Spleen (tissue), 11 donors: ENCODE measurements at regions not wholly inside any gene's neighbourhood (a gene's known extent, or its start where the extent isn't known, plus 50 kb on each side); places are given as distances from the start of the nearest gene placed in this dataset.

Experiments used
- DNase-seq: peaks from one replicate; pipeline ENCODE4 v3.0.0-alpha.2; 2020
- H3K27ac ChIP-seq, 8 donors: fragments of 200-600 bp; sonication (generic) in 7 of 8; 1 replicate in 4 of 8; 2 replicates in 4 of 8; pipeline versions ENCODE4 v1.5.0 to v1.8.0; 2016 to 2021; ENCODE audit warnings: inconsistent platforms in 4 of 8, mild to moderate bottlenecking in 4 of 8, moderate library complexity in 1 of 8
- H3K27me3 ChIP-seq, 7 donors: fragments of 200-600 bp; sonication (generic) in 6 of 7; replicated peaks in 1 of 7; 1 replicate in 4 of 7; 2 replicates in 3 of 7; pipeline versions ENCODE4 v1.5.0 to v1.8.0; 2016 to 2021; ENCODE audit warnings: inconsistent platforms in 3 of 7, mild to moderate bottlenecking in 1 of 7
- H3K36me3 ChIP-seq, 6 donors: fragments of 200-600 bp; sonication (generic) in 5 of 6; 1 replicate in 4 of 6; 2 replicates in 2 of 6; pipeline versions ENCODE4 v1.5.0 to v1.8.0; 2016 to 2021; ENCODE audit warnings: inconsistent platforms in 2 of 6
- H3K4me1 ChIP-seq, 6 donors: fragments of 200-600 bp; sonication (generic) in 5 of 6; 1 replicate in 3 of 6; 2 replicates in 3 of 6; pipeline versions ENCODE4 v1.5.0 to v1.8.0; 2016 to 2021; ENCODE audit warnings: inconsistent platforms in 3 of 6
- H3K4me3 ChIP-seq, 8 donors: fragments of 200-600 bp; sonication (generic) in 7 of 8; 1 replicate in 4 of 8; 2 replicates in 4 of 8; pipeline versions ENCODE4 v1.5.0 to v1.8.0; 2016 to 2021; ENCODE audit warnings: inconsistent platforms in 4 of 8, mild to moderate bottlenecking in 4 of 8, moderate library complexity in 2 of 8
- H3K9me3 ChIP-seq, 8 donors: fragments of 200-600 bp; sonication (generic) in 7 of 8; 1 replicate in 4 of 8; 2 replicates in 4 of 8; pipeline versions ENCODE4 v1.5.0 to v1.8.0; 2016 to 2021; ENCODE audit warnings: inconsistent platforms in 4 of 8
- POLR2A ChIP-seq, 3 donors: fragments of 450-650 bp; IDR thresholded peaks; one replicate each; pipeline ENCODE4 v1.5.1; 2017; ENCODE audit warnings: antibody characterized with exemption in 3 of 3, mild to moderate bottlenecking in 1 of 3
- POLR2AphosphoS5 ChIP-seq, 3 donors: sonication (generic); formaldehyde crosslinking; IDR thresholded peaks; one replicate each; pipeline ENCODE4 v1.5.1; 2017; ENCODE audit warnings: antibody characterized with exemption in 3 of 3
- WGBS, 5 donors: extraction: QIAGEN DNeasy Blood & Tissue Kit in 3 of 5; methylation state at CpG; one replicate each; pipeline versions ENCODE4 v1.1.5 to v1.1.7; 2013 to 2018; 5-methylcytosine and 5-hydroxymethylcytosine counted together
- intact Hi-C: fragments of 100-400 bp; cut with DNase I; formaldehyde crosslinking; loops from one replicate; pipeline ENCODE4 v1.15.0; 2023; ENCODE audit warnings: low total_unique reads
- TF ChIP-seq, protein P1 (sequence below), 11 experiments: fragments of 200-600 bp in 7 of 11; fragments of 450-650 bp in 4 of 11; sonication (generic) in 4 of 11; IDR thresholded peaks in 8 of 11; conservative IDR thresholded peaks in 3 of 11; 1 replicate in 7 of 11; 2 replicates in 4 of 11; pipeline versions ENCODE4 v1.4.0 to v1.8.0; 2016 to 2021; ENCODE audit warnings: antibody characterized with exemption in 11 of 11, inconsistent platforms in 4 of 11, mild to moderate bottlenecking in 1 of 11
- donor health status: healthy with polysubstance abuse.
- donor health status: DM: no; HTN: no; CAD: no; lungs with moderate emphysema.
- donor health status: DM: no; HTN: no; CAD: no.
- donor health status: Bipolar disorder and iron deficiency.
- donor health status: healthy.
- donor health status: DM: no; HTN: no; CAD: no.
- donor health status: DM: yes; HTN: yes; CAD: no.

DNA sequence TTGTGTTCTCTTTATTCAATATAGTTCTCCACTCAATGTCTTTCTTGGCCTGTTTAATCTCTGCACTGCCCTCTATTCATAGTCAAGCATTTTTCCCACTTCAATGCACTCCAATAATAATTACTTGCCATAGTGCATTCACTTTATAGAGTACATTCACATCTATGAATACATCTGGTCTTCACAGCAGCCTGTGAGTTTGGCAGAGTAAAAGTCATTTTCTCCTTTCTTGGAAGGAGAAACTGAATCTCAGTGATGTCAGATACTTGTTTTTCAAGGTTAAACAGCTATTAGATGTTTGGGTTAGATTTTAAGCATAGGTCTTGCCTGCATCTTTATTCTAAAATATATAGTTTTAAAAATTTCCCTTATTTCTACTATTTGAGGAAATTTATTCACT lies 373.2 kb downstream of the TRIB2 start:
- Histone ChIP-seq H3K27ac (no peak overlapping the region), H3K36me3 (no peaks in the 10 kb centered on the region), H3K9me3 (no peaks in the 10 kb centered on the region), H3K4me1 (no peaks in the 10 kb centered on the region), H3K27me3 (peaks cover 0 to 6% (median 0%) of the 10 kb centered on the region in 7 donors), H3K4me3 (no peak overlapping the region)
- intact Hi-C loops = no loop called here
- no peak for DNase-seq
- TF ChIP-seq POLR2A (IDR thresholded peaks at IDR 0.05) (no peak), POLR2AphosphoS5 (IDR thresholded peaks at IDR 0.05) (no peak)
- TF ChIP-seq, protein P1, sequence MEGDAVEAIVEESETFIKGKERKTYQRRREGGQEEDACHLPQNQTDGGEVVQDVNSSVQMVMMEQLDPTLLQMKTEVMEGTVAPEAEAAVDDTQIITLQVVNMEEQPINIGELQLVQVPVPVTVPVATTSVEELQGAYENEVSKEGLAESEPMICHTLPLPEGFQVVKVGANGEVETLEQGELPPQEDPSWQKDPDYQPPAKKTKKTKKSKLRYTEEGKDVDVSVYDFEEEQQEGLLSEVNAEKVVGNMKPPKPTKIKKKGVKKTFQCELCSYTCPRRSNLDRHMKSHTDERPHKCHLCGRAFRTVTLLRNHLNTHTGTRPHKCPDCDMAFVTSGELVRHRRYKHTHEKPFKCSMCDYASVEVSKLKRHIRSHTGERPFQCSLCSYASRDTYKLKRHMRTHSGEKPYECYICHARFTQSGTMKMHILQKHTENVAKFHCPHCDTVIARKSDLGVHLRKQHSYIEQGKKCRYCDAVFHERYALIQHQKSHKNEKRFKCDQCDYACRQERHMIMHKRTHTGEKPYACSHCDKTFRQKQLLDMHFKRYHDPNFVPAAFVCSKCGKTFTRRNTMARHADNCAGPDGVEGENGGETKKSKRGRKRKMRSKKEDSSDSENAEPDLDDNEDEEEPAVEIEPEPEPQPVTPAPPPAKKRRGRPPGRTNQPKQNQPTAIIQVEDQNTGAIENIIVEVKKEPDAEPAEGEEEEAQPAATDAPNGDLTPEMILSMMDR (IDR thresholded peaks at IDR 0.05 in 8 of 11, conservative IDR thresholded peaks at IDR 0.05 in 3 of 11) = no peak

DNA sequence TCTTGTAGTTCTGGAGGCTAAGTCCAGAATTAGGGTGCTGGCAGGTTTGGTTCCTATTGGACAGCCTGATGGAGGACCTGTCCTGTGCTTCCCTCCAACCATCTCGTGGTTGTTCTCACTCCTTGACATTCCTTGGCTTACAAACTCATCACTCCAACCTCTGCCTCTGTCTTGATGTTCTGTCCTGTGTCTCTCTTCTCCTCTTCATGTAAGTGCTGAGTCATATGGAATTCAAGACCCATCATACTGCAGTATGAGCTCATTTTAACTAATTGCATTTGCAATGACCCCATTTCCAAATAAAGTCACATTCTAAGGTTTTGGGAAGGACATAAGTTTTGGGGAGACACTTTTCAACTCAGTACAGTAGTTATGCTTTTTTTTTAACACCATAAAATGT lies 374.7 kb downstream of the TRIB2 start:
- H3K4me1 ChIP-seq = no peaks in the 10 kb centered on the region
- no peaks in the 10 kb centered on the region for H3K36me3 ChIP-seq
- DNase-seq = no peak
- TF ChIP-seq, protein P1 (IDR thresholded peaks at IDR 0.05 in 8 of 11, conservative IDR thresholded peaks at IDR 0.05 in 3 of 11) = no peak
- no peak for TF ChIP-seq POLR2AphosphoS5 (IDR thresholded peaks at IDR 0.05)
- no peak for TF ChIP-seq POLR2A (IDR thresholded peaks at IDR 0.05)
- no peaks in the 10 kb centered on the region for H3K9me3 ChIP-seq
- WGBS, 5 donors = 0 to 42% (median 24%) methylated on average over 1 of the region's 1 CpG
- H3K4me3 ChIP-seq = no peak overlapping the region
- intact Hi-C loops = no loop called here
- H3K27me3 ChIP-seq = peaks cover 0 to 6% (median 0%) of the 10 kb centered on the region in 7 donors
- no peak overlapping the region for H3K27ac ChIP-seq

DNA sequence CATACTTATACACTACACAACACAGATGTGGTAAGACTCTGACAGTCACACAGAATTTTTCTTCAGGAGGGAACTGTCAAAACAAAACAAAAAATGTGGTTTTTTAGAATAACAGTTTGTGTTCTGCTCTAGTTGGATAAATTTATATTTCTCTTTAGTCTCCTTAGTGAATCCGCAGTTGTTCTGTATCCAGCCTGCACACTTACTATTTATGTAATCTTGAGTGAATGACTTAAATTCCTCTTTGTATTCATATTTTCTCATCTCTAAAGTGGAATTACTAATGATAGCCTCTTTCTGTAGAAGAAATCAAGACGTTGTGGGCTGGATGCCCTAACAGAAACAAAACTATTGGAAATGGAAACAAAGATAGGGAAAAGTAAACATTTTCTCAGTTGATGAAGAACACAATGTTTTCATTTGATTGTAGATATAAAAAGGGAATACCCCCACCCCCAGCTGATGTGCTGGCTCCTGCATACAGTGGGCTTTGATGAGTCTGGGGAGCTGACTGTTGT lies 375.2 kb downstream of the TRIB2 start:
- no peak overlapping the region for H3K27ac ChIP-seq
- DNase-seq = no peak
- no peak overlapping the region for H3K4me3 ChIP-seq
- H3K4me1 ChIP-seq = no peaks in the 10 kb centered on the region
- H3K27me3 ChIP-seq = peaks cover 0 to 6% (median 0%) of the 10 kb centered on the region in 7 donors
- H3K36me3 ChIP-seq = no peaks in the 10 kb centered on the region
- TF ChIP-seq POLR2AphosphoS5 (IDR thresholded peaks at IDR 0.05) = no peak
- TF ChIP-seq, protein P1 (IDR thresholded peaks at IDR 0.05 in 8 of 11, conservative IDR thresholded peaks at IDR 0.05 in 3 of 11) = no peak
- TF ChIP-seq POLR2A (IDR thresholded peaks at IDR 0.05) = no peak
- WGBS, 5 donors = 49 to 78% (median 67%) methylated on average over 2 of the region's 2 CpGs
- H3K9me3 ChIP-seq = no peaks in the 10 kb centered on the region
- intact Hi-C loops = no loop called here

DNA sequence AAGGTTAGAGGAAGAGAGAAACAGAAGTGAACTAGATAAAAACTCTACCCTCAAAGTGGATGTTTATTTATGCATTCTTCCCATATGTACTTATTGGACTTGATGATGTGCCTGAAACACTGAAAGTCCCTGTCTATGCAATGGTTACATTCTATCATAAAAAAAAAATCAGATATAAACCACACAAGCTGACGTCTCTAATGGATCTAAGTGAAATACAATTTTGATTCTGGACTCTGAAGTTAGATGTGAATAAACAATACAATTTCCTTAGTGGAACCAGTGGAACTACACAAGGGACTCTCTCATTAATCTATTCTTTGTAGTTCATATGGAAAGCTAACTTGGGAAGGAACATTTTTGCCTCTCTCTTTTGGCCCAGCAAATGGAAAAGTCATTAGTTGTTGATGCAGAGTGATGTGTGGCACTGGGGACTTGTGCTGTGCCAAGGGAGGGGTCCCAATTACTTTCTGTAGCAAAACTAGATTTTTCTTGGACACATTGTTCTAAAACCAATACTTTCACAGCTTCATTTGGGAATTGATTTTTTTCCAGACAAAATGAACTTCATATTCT lies 376.8 kb downstream of the TRIB2 start:
- H3K4me1 ChIP-seq = no peaks in the 10 kb centered on the region
- 62 to 84% (median 69%) methylated on average over 1 of the region's 1 CpG for WGBS, 5 donors
- DNase-seq = no peak
- intact Hi-C loops = no loop called here
- H3K9me3 ChIP-seq = peaks cover 0 to 3% (median 0%) of the 10 kb centered on the region in 8 donors
- H3K27me3 ChIP-seq = peaks cover 0 to 6% (median 0%) of the 10 kb centered on the region in 7 donors
- TF ChIP-seq, protein P1 (IDR thresholded peaks at IDR 0.05 in 8 of 11, conservative IDR thresholded peaks at IDR 0.05 in 3 of 11) = no peak
- TF ChIP-seq POLR2AphosphoS5 (IDR thresholded peaks at IDR 0.05) = no peak
- TF ChIP-seq POLR2A (IDR thresholded peaks at IDR 0.05) = no peak
- H3K4me3 ChIP-seq = no peak overlapping the region
- no peaks in the 10 kb centered on the region for H3K36me3 ChIP-seq
- H3K27ac ChIP-seq = no peak overlapping the region
